ENCODE measurements at regions not wholly inside any gene's neighbourhood (a gene's known extent, or its start where the extent isn't known, plus 50 kb on each side); places are given as distances from the start of the nearest gene placed in this dataset.

GRCh38 chr9:16309082-16309468 is 561.4 kb downstream of the BNC2 start:
- Histone ChIP-seq H3K27me3 (no peaks in the 10 kb centered on the region), H3K4me3 (no peak overlapping the region), H3K4me1 (no peaks in the 10 kb centered on the region), H3K36me3 (no peaks in the 10 kb centered on the region), H3K9me3 (no peaks in the 10 kb centered on the region), H3K27ac (no peak overlapping the region)
- TF ChIP-seq CTCF (IDR thresholded peaks at IDR 0.05) = no peak
- ATAC-seq (no peak), DNase-seq (no peak)
- intact Hi-C loops (cut with DNase I) = no loop called here

GRCh38 chr9:16309469-16310271 is 560.8 kb downstream of the BNC2 start:
- peak in 2 of 4 donors; percentile 80 to 81 for DNase-seq
- no peaks in the 10 kb centered on the region for H3K4me1 ChIP-seq
- no peak for TF ChIP-seq CTCF (IDR thresholded peaks at IDR 0.05)

GRCh38 chr9:16310278-16311110 is 560.0 kb downstream of the BNC2 start:
- no peaks in the 10 kb centered on the region for H3K9me3 ChIP-seq
- no peak overlapping the region for H3K27ac ChIP-seq
- H3K4me3 ChIP-seq = no peak overlapping the region
- no peaks in the 10 kb centered on the region for H3K27me3 ChIP-seq
- DNase-seq = no peak
- H3K36me3 ChIP-seq = no peaks in the 10 kb centered on the region
- no peaks in the 10 kb centered on the region for H3K4me1 ChIP-seq
- intact Hi-C loops (cut with DNase I) = no loop called here
- peak; percentile 36 for ATAC-seq
- TF ChIP-seq CTCF (IDR thresholded peaks at IDR 0.05) = no peak

More at GRCh38 chr9:16309469-16310271, 560.8 kb downstream of the BNC2 start:
- Histone ChIP-seq H3K27ac (no peak overlapping the region), H3K36me3 (no peaks in the 10 kb centered on the region), H3K4me3 (no peak overlapping the region), H3K27me3 (no peaks in the 10 kb centered on the region), H3K9me3 (no peaks in the 10 kb centered on the region)
- ATAC-seq = peak; percentile 52
- intact Hi-C loops (cut with DNase I) = no loop called here

DNA sequence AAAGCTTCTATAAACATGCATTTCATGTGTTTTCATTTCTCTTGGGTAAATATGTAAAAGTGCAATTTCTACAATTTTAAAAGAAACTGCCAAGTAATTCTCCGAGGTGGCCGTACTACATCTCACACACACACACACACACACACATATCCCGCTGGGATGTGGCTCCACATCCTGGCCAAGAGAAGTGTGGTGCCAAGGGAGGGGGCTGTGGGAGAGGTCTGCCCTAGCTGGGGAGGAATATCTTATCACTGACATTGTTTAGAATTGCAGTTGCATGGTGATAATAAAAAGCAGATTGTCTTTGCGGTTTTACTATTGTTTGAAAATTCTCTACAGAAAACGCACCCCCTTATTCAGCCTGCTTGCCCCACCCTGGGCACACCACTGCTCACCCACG is 558.4 kb downstream of the BNC2 start:
- intact Hi-C loops (cut with DNase I) = no loop called here
- no peaks in the 10 kb centered on the region for H3K9me3 ChIP-seq
- TF ChIP-seq CTCF (IDR thresholded peaks at IDR 0.05) = no peak
- no peak overlapping the region for H3K27ac ChIP-seq
- no peaks in the 10 kb centered on the region for H3K4me1 ChIP-seq
- ATAC-seq (no peak), DNase-seq (peak in 2 of 4 donors; percentile 68 to 81)
- H3K36me3 ChIP-seq = no peaks in the 10 kb centered on the region
- H3K4me3 ChIP-seq = no peak overlapping the region
- H3K27me3 ChIP-seq = no peaks in the 10 kb centered on the region

GRCh38 chr9:16312962-16313546 is 557.4 kb downstream of the BNC2 start:
- DNase-seq = no peak
- H3K27me3 ChIP-seq = no peaks in the 10 kb centered on the region
- no peaks in the 10 kb centered on the region for H3K36me3 ChIP-seq
- intact Hi-C loops (cut with DNase I) = no loop called here
- H3K4me1 ChIP-seq = no peaks in the 10 kb centered on the region
- no peak for ATAC-seq
- no peak overlapping the region for H3K27ac ChIP-seq
- TF ChIP-seq CTCF (IDR thresholded peaks at IDR 0.05) = no peak
- H3K4me3 ChIP-seq = no peak overlapping the region
- H3K9me3 ChIP-seq = no peaks in the 10 kb centered on the region

Measured in left lung (tissue), 4 donors.